ENCODE measurements at regions not wholly inside any gene's neighbourhood (a gene's known extent, or its start where the extent isn't known, plus 50 kb on each side); places are given as distances from the start of the nearest gene placed in this dataset.
A peak's percentile ranks its signal among the peaks of the same experiment; 100 is the strongest.

GRCh38 chr7:124130-124949 lies 68.0 kb upstream of the FAM20C start:
- DNase-seq = no peak

GRCh38 chr7:125061-125475 lies 67.3 kb upstream of the FAM20C start:
- no peak for DNase-seq

DNA sequence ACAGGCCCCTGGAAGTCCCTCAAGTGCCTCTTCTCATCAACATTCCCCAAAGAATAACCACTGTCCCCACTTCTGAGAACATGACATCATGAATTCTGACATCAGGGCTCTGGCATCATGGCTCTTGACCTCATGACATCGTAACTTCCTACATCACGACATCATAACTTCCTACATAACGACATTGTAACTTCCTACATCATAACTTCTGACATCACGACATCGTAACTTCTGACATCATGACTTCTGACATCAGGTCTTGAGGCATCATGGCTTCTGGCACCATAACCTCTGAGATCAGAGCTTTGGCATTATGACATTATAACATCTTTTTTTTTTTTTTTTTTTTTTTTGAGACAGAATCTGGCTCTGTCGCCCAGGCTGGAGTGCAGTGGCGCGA lies 66.7 kb upstream of the FAM20C start:
- no peak for DNase-seq

GRCh38 chr7:126368-126767 lies 66.0 kb upstream of the FAM20C start:
- no peak for DNase-seq

DNA sequence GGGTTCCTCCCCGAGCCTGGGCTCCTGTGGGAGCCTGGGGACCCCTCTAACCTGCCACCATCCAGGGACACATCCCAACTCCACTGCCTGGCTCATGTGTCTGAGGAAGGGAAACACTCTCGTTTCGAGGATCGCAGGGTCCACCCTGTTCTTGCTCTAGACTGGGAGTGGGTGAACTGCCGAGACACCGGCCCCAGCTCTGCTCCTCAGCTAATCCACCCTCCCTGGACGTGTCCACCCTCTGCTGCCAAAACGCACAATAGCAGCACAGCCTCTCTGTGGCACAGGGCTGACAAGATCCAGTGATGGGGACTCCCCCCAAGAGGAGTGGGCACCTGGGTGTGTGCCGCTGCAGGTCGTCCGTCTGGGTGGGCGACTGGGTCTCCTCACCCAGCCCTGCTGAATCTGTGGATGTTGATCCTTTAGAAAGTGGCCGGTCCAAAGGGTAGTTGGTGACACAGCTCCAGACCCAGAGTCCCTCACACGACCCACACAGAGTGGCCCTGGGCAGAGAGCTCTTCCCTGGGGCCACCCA lies 65.2 kb upstream of the FAM20C start:
- DNase-seq = no peak

DNA sequence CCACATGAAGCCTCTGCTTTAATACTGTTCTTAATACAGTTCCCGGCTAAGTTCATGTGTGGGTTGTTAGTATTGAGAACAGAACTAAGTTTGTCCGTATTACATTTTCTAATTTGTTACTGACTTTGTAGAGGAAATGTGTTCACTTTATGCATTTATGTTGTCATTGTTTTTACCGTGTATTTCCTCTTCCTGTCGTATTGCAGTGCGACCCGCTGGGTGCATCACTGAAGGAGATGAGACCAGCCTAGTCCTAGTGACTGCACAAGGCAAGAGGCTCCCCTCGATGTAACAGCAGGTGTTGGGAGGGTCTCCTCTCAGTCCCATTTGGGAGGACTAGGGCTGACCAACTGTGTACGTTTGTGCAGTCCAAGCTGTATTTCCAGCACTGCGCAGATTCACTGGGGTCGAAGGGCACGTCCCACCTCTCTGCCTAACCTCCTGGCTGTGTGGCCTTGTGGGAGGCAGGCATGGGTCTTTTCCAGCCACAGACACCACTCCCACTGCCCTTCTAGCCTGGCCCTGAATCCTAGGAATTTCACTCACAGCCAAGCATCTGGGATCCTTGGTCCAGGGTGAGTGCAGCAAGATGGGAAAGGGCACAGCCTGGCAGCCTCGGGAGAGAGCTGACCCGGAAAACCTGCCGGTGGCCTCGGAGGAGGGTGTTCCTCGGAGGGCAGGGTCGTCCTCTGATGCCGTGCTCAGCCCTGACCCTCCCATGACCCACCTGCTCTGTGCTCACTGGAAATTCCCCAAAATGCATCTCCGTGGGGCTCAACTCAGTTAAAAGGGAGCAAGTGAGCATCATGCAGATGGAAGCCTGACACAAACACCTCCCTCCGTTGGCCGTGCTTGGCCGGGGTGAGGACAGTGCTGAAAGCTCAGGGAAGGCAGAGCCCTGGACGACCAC lies 63.9 kb upstream of the FAM20C start:
- no peak for DNase-seq

DNA sequence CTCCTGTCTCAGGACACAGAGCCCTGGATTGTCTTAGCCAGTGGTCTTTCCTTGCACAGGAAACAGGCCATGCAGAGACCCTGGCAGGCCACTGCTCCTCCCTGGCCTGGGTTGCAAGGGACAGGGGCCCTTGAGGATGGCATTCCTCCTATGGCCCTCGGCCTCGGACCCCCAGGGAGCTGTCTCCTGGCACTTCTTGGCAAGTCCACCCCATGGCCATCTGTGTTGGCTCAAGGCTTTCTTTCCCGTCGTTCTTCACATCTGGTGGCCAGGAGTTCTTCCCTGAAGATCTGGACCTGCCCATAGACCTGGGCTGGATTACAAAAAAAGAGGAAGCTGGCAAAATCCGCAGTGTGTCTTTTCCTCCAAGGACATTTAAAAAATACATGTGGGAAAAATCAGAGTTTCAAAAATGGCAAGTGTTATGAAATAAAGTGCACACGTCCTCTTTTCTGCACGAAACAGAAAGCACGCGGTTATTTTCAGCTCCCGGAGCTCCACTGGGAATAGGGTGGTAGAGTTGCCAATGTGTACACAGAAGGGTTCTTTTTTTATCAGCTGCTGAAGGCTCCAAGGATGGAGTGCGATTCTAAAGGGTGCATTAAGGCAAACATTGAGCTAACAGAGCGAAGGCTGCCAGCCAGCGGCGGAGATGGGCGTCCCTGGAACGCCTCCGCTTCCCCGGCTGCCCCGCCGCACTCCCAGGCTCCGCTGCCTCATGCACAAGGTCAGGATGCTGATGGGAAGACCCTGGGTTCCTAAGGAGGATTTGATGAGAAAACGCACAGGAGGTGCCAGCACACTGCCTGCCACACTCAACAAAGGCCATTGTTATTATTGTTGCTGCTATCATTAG lies 62.8 kb upstream of the FAM20C start:
- peak; percentile 75 for DNase-seq

- DNase-seq = no peak
Observed at GRCh38 chr7:130222-130572, 62.2 kb upstream of the FAM20C start.

DNA sequence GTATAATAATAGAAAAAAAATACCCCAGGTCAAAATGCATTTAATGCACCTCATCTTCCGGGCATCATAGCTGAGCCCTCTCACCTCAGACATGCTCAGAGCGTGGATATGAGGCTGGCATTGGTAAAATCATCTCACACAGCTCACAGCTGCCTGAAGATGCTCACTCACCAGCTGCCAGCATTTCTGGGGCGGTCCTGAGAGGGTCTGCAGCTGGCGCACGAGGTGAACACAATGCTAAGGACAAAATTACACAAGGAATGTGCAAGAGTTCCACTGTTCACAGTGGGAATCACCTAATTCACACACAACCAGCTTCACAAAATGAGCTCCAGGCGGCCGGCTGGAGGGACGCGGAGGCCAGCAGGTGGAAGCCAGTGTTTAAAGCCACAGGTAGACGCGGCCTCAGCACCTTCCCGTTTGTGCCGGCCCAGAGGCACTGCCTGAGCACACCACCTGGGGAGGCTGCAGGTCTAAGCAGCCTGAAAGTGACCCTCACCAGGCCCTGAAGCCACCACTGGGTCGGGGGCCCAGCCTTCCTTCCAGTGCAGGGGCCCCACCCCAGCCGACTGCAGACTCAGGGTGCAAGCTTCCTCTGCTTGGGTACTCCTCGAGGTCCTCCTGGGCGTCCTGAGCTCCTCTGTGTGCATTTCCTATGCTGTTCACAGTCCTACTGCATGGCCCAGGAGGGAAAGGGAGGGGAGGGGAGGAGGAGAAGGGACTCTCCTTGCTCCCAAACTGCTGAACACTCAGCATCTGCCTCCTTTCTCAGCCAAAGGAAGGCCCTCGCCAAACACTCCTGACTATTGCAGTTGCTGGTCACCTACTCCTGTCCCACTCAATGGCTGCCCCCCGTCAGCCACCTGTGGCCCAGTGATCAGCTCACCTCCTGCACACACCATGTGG lies 61.2 kb upstream of the FAM20C start:
- no peak for DNase-seq

- no peak for DNase-seq
Observed at GRCh38 chr7:131781-132482, 60.4 kb upstream of the FAM20C start.

DNA sequence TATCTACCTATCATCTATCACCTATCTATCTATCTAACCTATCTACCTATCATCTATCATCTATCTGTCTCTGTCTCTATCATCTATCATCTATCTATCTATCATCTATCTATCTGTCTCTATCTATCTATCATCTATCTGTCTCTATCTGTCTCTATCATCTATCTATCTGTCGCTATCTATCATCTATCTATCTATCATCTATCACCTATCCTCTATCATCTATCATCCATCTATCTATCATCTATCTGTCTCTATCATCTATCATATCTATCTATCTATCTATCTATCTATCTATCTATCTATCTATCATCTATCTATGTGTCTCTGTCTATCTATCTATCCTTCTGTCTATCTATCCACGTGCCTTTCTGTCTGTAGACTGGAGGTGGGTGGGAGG lies 59.5 kb upstream of the FAM20C start:
- DNase-seq = no peak

- no peak for DNase-seq
Observed at GRCh38 chr7:133470-133869, 58.9 kb upstream of the FAM20C start.

DNA sequence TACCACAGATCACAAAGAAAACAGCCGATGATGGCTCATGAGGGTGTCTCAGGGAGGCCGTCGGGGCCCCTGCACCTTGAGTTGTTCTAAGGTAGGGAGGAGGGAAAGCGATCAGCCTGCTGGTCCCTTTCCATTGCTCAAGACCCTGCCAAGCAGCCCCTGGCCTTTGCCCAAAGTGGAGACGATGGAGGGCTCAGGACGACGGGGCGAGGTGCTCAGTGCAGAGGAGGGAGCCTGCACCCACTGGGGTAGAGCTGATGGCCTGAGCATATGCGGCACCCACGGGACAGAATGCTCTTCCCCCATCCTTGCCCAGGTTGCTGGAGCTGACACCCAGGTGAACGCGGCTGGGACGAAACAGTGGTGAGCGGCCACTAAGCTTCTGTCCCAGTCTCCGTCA lies 58.3 kb upstream of the FAM20C start:
- DNase-seq = no peak

DNA sequence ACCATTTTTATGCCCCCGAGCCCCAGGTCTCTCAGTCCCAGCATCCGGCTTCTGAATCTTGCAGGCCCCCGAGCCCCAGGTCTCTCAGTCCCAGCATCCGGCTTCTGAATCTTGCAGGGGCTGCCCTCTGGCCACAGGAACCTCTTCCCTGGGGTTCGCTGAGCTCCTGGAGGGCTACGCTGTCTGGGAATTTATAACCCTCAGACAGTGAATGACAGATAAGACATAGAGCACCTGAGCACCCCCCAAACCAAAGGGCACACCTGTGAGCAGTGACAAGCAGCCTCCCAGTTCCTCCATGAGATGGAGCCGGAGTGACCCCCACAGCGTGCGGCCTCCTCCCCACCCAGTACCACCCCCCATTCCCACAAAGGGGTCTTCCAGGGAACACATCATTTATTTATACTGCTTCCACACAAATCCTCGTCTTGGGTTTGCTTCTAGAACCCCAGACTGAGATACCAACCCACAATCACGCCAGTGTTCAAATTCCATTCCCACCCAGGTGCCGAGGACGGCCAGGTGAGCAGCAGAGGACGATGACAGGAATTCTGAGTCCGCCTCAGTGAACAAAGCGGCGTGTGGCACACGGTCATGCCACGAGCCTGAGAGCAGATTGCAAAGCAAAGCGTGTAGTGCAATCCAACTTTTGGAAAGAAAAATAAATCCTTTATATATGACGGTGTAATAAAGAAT lies 57.7 kb upstream of the FAM20C start:
- no peak for DNase-seq

GRCh38 chr7:135257-135653 lies 57.1 kb upstream of the FAM20C start:
- no peak for DNase-seq

GRCh38 chr7:135731-136645 lies 56.4 kb upstream of the FAM20C start:
- no peak for DNase-seq

DNA sequence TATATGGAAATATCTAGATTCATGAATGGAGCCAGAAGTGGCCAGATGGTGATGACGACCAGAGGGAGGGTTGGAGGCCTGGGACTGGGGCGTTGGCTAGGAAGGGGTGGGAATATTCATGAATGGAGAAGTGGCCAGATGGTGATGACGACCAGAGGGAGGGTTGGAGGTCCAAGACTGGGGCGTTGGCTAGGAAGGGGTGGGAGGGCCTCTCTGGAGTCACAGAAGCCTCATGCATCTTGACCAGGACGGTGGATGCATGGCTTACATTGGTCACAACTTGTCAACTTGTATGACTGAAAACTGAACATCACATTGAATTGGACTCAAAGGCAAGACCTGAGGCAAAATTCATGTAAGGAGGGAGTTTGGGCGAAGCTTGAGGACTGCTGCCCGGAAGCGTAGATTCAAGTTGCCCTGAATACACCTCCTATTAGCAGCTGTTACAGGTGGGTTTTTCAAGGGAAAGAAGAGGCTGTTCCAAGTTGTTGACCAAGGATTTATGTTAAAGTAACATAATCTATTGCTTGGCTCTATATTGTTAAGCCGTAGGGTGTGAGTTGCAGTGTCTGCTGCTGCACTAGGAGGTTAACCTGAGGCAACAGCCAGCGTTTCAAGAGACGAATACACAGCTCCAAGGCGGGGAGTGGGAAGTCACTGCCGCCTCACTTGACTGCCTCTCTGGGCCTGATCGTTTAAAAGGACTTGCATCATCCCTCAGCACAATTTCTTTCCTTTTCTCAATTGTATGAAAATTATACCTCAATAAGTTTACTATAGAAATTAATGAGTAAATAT lies 55.1 kb upstream of the FAM20C start:
- peak; percentile 26 for DNase-seq

DNA sequence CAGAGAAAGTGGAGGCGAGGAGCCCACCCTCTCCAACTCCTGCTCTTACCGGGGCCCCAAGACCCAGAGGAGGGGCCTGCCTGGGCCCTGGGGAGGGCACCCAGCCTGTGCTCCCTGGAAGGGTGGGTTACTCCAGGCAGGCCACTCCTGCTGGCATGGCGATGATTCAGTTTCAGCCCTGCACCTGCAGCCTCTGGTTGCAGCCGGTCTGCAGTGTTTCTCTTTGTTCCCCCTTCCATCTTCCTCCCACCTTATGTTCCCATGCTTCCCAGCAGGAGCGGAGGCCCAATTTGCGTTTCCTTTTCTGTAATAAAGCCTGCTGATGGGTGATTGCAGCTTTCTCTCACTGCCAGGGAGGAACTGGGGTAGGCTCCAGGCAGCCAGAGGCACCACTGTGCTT lies 53.2 kb upstream of the FAM20C start:
- DNase-seq = no peak

Measured in NCI-H2171 treated with DMSO at 0.1 percent for 48 hours (cell line).